ENCODE measurements at regions not wholly inside any gene's neighbourhood (a gene's known extent, or its start where the extent isn't known, plus 50 kb on each side); places are given as distances from the start of the nearest gene placed in this dataset.

DNA sequence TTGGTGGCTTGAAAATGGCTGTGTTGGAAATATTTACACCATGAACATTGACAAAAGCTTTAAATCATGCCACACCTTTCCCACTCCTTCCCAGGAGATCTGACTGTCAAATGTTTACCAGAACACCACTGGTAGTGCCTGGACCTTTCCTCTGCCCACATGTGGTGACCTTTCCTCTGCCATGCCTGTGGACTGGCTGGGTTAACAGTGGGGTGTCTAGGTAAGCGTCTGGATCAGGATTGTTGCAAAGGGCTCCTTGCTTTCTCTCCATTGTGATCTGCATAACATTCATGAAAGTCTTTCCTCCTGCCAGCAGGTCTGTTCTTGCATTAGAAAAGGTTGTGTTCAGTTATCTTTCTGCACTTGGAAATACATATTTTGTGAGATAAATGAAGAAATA lies 572.7 kb downstream of the DHX35 start:
- Histone ChIP-seq H3K27ac (replicated peaks) (no peak overlapping the region), H3K4me3 (replicated peaks; ENCODE audit: insufficient read depth, low read length) (no peak overlapping the region), H3K27me3 (ENCODE audit: insufficient read depth, poor library complexity, severe bottlenecking) (no peaks in the 10 kb centered on the region)
- DNase-seq (ENCODE audit: low read depth in 1 of 2, low spot score in 1 of 2): no peak
- TF ChIP-seq, protein P1, sequence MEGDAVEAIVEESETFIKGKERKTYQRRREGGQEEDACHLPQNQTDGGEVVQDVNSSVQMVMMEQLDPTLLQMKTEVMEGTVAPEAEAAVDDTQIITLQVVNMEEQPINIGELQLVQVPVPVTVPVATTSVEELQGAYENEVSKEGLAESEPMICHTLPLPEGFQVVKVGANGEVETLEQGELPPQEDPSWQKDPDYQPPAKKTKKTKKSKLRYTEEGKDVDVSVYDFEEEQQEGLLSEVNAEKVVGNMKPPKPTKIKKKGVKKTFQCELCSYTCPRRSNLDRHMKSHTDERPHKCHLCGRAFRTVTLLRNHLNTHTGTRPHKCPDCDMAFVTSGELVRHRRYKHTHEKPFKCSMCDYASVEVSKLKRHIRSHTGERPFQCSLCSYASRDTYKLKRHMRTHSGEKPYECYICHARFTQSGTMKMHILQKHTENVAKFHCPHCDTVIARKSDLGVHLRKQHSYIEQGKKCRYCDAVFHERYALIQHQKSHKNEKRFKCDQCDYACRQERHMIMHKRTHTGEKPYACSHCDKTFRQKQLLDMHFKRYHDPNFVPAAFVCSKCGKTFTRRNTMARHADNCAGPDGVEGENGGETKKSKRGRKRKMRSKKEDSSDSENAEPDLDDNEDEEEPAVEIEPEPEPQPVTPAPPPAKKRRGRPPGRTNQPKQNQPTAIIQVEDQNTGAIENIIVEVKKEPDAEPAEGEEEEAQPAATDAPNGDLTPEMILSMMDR (IDR thresholded peaks at IDR 0.05; ENCODE audit: insufficient read depth, low read length): no peak
- TF ChIP-seq GABPA (IDR thresholded peaks at IDR 0.05; ENCODE audit: low read depth): no peak
- TF ChIP-seq SPI1 (IDR thresholded peaks at IDR 0.05; ENCODE audit: borderline replicate concordance, low read depth): no peak

DNA sequence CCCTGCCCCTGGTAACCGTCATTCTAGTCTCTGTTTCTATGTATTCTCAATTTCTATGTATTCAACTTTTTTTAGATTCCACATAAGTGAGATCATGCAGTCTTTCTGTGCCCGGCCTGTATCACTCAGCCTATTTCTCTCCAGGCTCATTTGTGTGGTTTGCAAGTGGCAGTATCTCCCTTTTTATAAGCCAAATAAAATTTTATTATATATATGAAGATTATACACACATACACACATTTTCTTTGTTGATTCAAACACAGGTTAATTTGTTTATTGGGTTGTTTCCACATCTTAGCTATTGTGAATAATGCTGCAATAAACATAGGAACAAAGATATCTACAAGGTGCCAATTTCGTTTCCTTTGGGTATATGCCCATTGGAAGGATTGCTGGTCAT lies 571.7 kb downstream of the DHX35 start:
- Histone ChIP-seq H3K27me3 (ENCODE audit: insufficient read depth, poor library complexity, severe bottlenecking) (no peaks in the 10 kb centered on the region), H3K27ac (replicated peaks) (no peak overlapping the region), H3K4me3 (replicated peaks; ENCODE audit: insufficient read depth, low read length) (no peak overlapping the region)
- TF ChIP-seq SPI1 (IDR thresholded peaks at IDR 0.05; ENCODE audit: borderline replicate concordance, low read depth): no peak
- TF ChIP-seq POLR2AphosphoS5 (IDR thresholded peaks at IDR 0.05; ENCODE audit: low read depth): no peak
- TF ChIP-seq, protein P2, sequence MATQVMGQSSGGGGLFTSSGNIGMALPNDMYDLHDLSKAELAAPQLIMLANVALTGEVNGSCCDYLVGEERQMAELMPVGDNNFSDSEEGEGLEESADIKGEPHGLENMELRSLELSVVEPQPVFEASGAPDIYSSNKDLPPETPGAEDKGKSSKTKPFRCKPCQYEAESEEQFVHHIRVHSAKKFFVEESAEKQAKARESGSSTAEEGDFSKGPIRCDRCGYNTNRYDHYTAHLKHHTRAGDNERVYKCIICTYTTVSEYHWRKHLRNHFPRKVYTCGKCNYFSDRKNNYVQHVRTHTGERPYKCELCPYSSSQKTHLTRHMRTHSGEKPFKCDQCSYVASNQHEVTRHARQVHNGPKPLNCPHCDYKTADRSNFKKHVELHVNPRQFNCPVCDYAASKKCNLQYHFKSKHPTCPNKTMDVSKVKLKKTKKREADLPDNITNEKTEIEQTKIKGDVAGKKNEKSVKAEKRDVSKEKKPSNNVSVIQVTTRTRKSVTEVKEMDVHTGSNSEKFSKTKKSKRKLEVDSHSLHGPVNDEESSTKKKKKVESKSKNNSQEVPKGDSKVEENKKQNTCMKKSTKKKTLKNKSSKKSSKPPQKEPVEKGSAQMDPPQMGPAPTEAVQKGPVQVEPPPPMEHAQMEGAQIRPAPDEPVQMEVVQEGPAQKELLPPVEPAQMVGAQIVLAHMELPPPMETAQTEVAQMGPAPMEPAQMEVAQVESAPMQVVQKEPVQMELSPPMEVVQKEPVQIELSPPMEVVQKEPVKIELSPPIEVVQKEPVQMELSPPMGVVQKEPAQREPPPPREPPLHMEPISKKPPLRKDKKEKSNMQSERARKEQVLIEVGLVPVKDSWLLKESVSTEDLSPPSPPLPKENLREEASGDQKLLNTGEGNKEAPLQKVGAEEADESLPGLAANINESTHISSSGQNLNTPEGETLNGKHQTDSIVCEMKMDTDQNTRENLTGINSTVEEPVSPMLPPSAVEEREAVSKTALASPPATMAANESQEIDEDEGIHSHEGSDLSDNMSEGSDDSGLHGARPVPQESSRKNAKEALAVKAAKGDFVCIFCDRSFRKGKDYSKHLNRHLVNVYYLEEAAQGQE (IDR thresholded peaks at IDR 0.05; ENCODE audit: insufficient replicate concordance, low read depth): no peak
- TF ChIP-seq, protein P1 (IDR thresholded peaks at IDR 0.05; ENCODE audit: insufficient read depth, low read length): no peak
- no peak for TF ChIP-seq GABPA (IDR thresholded peaks at IDR 0.05; ENCODE audit: low read depth)
- no peak for DNase-seq (ENCODE audit: low read depth in 1 of 2, low spot score in 1 of 2)

DNA sequence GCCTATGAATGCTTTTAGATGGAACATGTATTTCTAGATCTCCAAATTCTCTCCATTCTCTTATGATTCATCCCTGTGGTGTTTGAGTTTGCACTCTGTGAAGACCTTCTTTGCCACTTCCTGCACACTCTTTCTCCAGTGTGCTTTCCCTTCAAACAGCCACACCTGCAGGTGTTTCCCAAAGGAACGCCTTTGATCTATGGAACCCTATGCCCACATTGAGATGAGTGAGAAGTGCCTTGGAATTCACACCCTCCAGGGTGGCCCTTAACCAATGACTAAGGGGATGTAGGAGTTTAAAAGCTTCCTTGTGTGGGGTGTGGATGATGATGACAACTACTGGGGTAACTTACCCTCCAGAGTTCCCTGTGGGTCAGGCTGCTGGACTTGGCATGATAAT lies 570.1 kb downstream of the DHX35 start:
- Histone ChIP-seq H3K27ac (replicated peaks) (no peak overlapping the region), H3K4me3 (replicated peaks; ENCODE audit: insufficient read depth, low read length) (no peak overlapping the region), H3K27me3 (ENCODE audit: insufficient read depth, poor library complexity, severe bottlenecking) (no peaks in the 10 kb centered on the region)
- no peak for DNase-seq (ENCODE audit: low read depth in 1 of 2, low spot score in 1 of 2)
- TF ChIP-seq POLR2AphosphoS5 (IDR thresholded peaks at IDR 0.05; ENCODE audit: low read depth) (no peak), GABPA (IDR thresholded peaks at IDR 0.05; ENCODE audit: low read depth) (no peak), SPI1 (IDR thresholded peaks at IDR 0.05; ENCODE audit: borderline replicate concordance, low read depth) (no peak)
- TF ChIP-seq, protein P2 (IDR thresholded peaks at IDR 0.05; ENCODE audit: insufficient replicate concordance, low read depth): no peak
- TF ChIP-seq, protein P1 (IDR thresholded peaks at IDR 0.05; ENCODE audit: insufficient read depth, low read length): no peak

DNA sequence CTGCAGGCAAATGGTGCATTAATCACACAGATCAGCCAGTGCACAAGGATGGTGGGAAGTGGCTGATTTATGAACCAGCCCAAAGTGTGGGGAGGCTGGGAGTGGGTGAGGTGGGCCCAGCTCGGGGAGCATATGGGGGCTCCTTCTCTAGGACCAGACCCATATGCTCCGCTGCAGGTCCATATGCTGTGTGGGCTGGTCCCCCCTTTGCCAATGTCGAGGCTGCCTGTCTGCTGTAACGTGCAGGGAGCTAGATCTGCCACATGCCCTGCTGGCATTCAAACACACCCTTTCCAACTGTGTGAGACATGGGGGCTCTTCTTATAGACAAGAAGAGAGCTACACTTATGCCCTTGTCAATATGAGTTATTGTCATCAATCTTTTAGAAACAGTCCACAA lies 566.3 kb downstream of the DHX35 start:
- no peak overlapping the region for H3K27ac ChIP-seq (replicated peaks)
- no peaks in the 10 kb centered on the region for H3K27me3 ChIP-seq (ENCODE audit: insufficient read depth, poor library complexity, severe bottlenecking)
- TF ChIP-seq SPI1 (IDR thresholded peaks at IDR 0.05; ENCODE audit: borderline replicate concordance, low read depth) (no peak), GABPA (IDR thresholded peaks at IDR 0.05; ENCODE audit: low read depth) (no peak), POLR2AphosphoS5 (IDR thresholded peaks at IDR 0.05; ENCODE audit: low read depth) (no peak)
- TF ChIP-seq, protein P2 (IDR thresholded peaks at IDR 0.05; ENCODE audit: insufficient replicate concordance, low read depth): no peak
- TF ChIP-seq, protein P1 (IDR thresholded peaks at IDR 0.05; ENCODE audit: insufficient read depth, low read length): no peak
- H3K4me3 ChIP-seq (replicated peaks; ENCODE audit: insufficient read depth, low read length): no peak overlapping the region
- DNase-seq (ENCODE audit: low read depth in 1 of 2, low spot score in 1 of 2): no peak
